T-helper 2 cell treated with Interferon-gamma antibody and Interleukin-4, amounts not matched to agents 5 μg/mL and 100 μg/mL, for 36 hours (primary cell): ENCODE measurements at regions not wholly inside any gene's neighbourhood (a gene's known extent, or its start where the extent isn't known, plus 50 kb on each side); places are given as distances from the start of the nearest gene placed in this dataset.
"Not testable (repeated sequence)": the region's sequence is repeated elsewhere in the genome, so short reads cannot be mapped to it uniquely, and the experiment has no call there.

Experiments used
- DNase-seq: peaks from one replicate; pipeline ENCODE4 v3.0.0; 2021; ENCODE audit warnings: low spot score
- H3K27ac Mint-ChIP-seq: one replicate; pipeline ENCODE4 v1.8.0; 2021; ENCODE audit warnings: mild to moderate bottlenecking, mixed read lengths
- H3K27me3 Mint-ChIP-seq: one replicate; pipeline ENCODE4 v1.8.0; 2021; ENCODE audit warnings: low read depth, mixed read lengths
- H3K36me3 Mint-ChIP-seq: one replicate; pipeline ENCODE4 v1.8.0; 2021; ENCODE audit warnings: low read depth, mixed read lengths
- H3K4me1 Mint-ChIP-seq: one replicate; pipeline ENCODE4 v1.8.0; 2021; ENCODE audit warnings: low read depth, mixed read lengths
- H3K4me3 Mint-ChIP-seq: one replicate; pipeline ENCODE4 v1.8.0; 2022; ENCODE audit warnings: mild to moderate bottlenecking, moderate library complexity, mixed read lengths
- H3K9me3 Mint-ChIP-seq: one replicate; pipeline ENCODE4 v1.8.0; 2021; ENCODE audit warnings: mixed read lengths

DNA sequence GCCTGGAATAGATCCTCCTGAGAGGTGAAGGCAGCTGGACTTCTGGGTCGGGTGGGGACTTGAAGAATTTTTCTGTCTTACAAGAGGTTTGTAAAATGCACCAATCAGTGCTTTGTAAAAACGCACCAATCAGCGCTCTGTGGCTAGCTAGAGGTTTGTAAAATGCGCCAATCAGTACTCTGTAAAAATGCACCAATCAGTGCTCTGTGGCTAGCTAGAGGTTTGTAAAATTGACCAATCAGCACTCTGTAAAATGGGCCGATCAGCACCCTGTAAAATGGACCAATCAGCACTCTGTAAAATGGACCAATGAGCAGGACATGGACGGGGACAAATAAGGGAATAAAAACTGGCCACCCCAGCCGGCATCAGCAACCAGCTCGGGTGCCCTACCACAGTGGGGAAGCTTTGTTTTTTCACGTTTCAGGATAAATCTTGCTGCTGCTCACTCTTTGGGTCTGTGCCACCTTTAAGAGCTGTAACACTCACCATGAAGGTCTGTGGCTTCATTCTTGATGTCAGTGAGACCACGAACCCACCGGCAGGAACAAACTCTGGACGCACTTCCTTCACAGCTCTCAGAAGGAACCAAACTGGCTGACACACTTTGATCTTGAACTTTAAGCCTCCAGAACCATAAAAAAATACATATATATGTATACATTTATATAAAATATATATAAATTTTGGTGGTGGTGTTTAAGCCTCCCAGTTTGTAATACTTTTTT lies 197.8 kb upstream of the SLCO3A1 start:
- not testable (repeated sequence) for DNase-seq, H3K27ac Mint-ChIP-seq, H3K36me3 Mint-ChIP-seq, H3K4me1 Mint-ChIP-seq, H3K4me3 Mint-ChIP-seq, H3K9me3 Mint-ChIP-seq
- H3K27me3 Mint-ChIP-seq = peaks cover 43% of the 10 kb centered on the region

DNA sequence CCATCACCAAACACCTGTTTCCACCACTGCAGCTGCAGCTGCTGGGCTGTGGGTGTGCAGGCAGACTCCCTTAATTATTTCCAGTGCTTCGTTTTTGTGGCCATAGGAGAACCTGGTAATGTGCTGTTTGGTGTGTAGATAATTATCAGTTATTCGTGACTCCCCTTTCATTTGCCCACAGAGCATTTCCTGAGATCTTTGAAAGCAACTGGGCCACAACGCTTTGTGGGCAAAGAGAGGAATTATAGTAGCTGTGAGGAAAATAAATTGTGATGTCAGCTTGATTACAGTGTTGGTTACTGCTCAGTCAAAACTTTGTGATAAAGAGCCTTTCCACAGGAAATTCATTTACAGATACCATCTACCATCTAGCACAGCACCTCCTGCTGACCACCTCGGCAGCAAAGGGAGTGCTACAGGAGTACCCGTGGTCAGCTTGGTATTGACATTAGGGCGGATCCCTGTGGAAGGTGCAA lies 193.3 kb upstream of the SLCO3A1 start:
- H3K27ac Mint-ChIP-seq = no peak overlapping the region
- DNase-seq = no peak
- peaks cover 39% of the 10 kb centered on the region for H3K27me3 Mint-ChIP-seq
- H3K4me3 Mint-ChIP-seq = no peak overlapping the region
- peaks cover 2% of the 10 kb centered on the region for H3K9me3 Mint-ChIP-seq
- no peaks in the 10 kb centered on the region for H3K36me3 Mint-ChIP-seq
- peaks cover 9% of the 10 kb centered on the region for H3K4me1 Mint-ChIP-seq

DNA sequence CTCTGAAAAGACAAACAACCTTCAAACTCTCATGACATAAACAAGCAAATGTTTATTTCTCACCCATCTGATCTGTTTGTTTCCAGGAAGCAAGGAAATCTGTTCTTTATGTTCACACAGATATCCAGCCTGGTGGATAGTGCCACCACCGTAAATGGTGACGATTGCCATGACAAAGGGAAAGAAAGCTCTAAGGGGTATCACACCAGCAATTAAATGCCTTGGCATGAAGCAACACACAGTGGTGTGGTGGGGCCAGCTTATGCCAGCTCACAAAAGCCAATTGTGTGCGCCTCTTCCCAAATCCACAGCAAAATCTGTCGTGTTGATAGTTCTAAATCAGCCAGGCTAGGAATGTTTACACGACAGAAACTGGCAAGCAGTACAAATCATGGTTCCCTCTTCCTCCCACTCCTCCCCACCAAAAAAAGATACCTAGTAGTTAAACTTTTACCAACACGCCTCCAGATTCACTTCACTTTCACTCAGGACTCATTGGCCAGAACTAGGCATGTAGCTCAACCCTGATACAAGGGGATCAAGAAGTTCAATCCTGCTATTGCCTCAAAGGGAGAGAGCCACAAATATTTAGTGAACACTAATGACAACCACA lies 189.2 kb upstream of the SLCO3A1 start:
- H3K4me1 Mint-ChIP-seq = peaks cover 9% of the 10 kb centered on the region
- no peak overlapping the region for H3K4me3 Mint-ChIP-seq
- no peak overlapping the region for H3K27ac Mint-ChIP-seq
- H3K9me3 Mint-ChIP-seq = no peaks in the 10 kb centered on the region
- H3K36me3 Mint-ChIP-seq = no peaks in the 10 kb centered on the region
- H3K27me3 Mint-ChIP-seq = peaks cover 4% of the 10 kb centered on the region
- DNase-seq = no peak

DNA sequence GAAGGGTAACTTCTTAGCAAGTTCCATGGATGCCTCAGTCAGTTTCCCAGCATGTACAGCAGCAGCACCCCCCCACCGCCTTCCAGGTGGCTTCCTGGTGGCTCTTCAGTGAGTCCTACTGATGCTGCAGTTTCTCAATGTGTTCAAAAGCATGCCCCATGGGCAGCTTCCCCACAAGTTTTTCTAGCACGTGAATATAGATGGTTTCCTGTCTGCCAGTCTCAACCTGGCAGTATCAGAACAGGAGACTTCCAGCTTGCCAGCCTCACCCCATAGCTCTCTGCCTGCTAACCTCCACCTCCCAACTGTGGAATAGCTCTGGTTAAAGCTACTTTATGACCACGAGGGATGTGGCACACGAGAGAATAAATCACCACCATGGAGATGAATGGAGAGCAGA lies 188.3 kb upstream of the SLCO3A1 start:
- Mint-ChIP-seq H3K27me3 (peaks cover 3% of the 10 kb centered on the region), H3K36me3 (no peaks in the 10 kb centered on the region)

DNA sequence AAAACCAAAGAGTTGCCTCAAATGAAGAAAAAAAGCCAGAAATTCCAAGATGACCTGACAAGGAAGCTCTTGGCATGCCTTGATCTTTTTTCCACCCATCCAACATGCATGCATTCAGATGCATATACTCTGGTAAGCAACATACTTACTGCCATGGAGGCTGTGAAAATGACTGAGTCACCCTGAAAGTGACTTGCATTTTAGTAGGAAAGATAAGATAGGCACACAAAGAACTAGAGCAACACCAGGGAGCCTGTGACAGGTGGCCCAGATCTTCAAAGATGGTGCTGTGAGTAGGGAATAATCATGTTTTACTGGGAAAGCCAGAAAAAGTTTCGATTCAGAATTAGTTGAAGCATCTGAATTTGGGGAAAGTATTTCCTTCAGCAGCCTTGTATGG lies 185.1 kb upstream of the SLCO3A1 start:
- H3K9me3 Mint-ChIP-seq = no peaks in the 10 kb centered on the region
- DNase-seq = no peak

More for the DNA sequence above, 188.3 kb upstream of the SLCO3A1 start:
- peaks cover 3% of the 10 kb centered on the region for H3K4me1 Mint-ChIP-seq
- no peaks in the 10 kb centered on the region for H3K9me3 Mint-ChIP-seq
- no peak overlapping the region for H3K4me3 Mint-ChIP-seq
- no peak overlapping the region for H3K27ac Mint-ChIP-seq
- DNase-seq = no peak

DNA sequence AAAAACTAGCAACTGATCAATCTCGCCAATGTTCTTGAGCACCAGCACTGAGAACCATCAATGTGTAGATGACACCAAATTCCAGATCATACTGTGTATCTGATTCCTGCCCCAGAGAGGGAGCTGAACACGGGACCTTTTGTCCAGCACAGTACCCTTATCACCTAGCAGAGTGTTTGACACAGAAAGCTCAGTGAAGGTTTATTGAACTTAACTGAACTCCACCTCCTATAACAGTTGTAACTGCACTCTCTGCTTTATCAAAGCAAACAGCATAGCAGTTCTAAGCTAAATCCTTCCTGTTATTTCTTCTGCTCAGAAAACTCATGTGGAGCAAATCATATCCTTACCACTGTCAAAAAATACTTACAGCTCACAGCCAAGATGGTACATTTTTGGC lies 183.4 kb upstream of the SLCO3A1 start:
- Mint-ChIP-seq H3K27me3 (peaks cover 13% of the 10 kb centered on the region), H3K36me3 (no peaks in the 10 kb centered on the region), H3K4me1 (no peaks in the 10 kb centered on the region), H3K27ac (no peak overlapping the region), H3K4me3 (no peak overlapping the region), H3K9me3 (peaks cover 13% of the 10 kb centered on the region)
- no peak for DNase-seq

More for the DNA sequence above, 185.1 kb upstream of the SLCO3A1 start:
- H3K4me1 Mint-ChIP-seq = no peaks in the 10 kb centered on the region
- no peak overlapping the region for H3K4me3 Mint-ChIP-seq
- no peak overlapping the region for H3K27ac Mint-ChIP-seq
- H3K36me3 Mint-ChIP-seq = no peaks in the 10 kb centered on the region
- H3K27me3 Mint-ChIP-seq = peaks cover 7% of the 10 kb centered on the region

DNA sequence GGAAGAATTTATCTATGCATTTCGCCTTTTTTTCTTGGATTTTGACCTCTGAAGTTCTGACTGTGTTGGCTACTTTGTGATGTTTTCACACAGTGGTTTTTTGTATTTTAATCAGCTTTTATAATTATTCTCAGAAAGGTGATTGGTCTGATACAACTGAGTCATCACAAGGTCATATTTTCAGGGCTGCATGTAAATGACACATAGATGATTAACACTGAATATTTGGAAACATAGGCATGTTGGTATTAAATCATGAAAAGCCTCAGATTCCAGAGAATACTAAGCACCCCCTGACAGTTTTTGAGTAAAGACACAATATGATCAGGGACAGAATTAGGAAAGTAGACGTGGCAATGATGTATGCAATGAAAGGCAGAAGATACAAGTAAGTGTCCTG lies 175.5 kb upstream of the SLCO3A1 start:
- no peaks in the 10 kb centered on the region for H3K36me3 Mint-ChIP-seq
- peaks cover 26% of the 10 kb centered on the region for H3K27me3 Mint-ChIP-seq
- no peak for DNase-seq
- H3K9me3 Mint-ChIP-seq = peaks cover 13% of the 10 kb centered on the region
- H3K4me3 Mint-ChIP-seq = no peak overlapping the region
- H3K27ac Mint-ChIP-seq = no peak overlapping the region
- H3K4me1 Mint-ChIP-seq = no peaks in the 10 kb centered on the region

DNA sequence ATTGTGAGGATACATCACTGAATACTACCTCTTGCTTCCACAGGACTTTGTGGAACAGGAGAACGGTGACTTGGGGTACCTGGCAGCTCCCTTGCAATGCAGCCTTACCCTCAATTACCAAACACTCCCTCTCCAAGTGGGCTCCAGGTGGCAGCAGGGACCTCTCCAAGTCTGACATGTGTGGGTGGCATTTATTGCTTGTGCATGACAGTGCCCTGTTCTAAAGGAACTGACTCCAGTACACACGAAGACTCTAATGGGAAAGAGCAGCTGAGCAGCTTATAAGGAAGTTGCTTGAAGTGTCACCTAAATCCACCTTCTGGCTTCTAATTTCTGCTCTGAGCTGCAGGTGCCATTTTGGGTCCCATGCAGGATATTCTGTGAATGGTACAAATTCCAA lies 174.1 kb upstream of the SLCO3A1 start:
- DNase-seq = no peak
- H3K4me1 Mint-ChIP-seq = no peaks in the 10 kb centered on the region
- H3K4me3 Mint-ChIP-seq = no peak overlapping the region
- H3K9me3 Mint-ChIP-seq = peaks cover 6% of the 10 kb centered on the region
- H3K27ac Mint-ChIP-seq = no peak overlapping the region
- peaks cover 30% of the 10 kb centered on the region for H3K27me3 Mint-ChIP-seq
- H3K36me3 Mint-ChIP-seq = no peaks in the 10 kb centered on the region

DNA sequence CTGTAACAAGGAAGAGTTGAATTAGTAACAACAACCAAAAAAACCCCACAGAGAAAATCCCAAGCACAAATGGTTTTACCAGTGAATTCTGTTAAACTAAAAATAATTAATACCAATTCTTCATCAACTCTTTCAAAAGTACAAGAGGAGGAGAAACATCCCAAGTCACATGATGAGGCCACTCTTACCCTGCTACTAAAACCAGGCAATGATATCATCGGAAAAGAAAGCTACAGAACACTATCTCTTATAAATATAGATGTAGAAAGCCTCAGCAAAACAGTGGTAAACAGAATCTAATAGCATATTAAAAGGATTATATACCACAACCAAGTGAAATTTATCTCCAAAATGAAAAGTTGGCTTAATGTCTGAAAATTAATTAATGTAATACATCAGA lies 168.1 kb upstream of the SLCO3A1 start:
- no peaks in the 10 kb centered on the region for H3K9me3 Mint-ChIP-seq
- H3K27ac Mint-ChIP-seq = no peak overlapping the region
- peaks cover 26% of the 10 kb centered on the region for H3K27me3 Mint-ChIP-seq
- no peak overlapping the region for H3K4me3 Mint-ChIP-seq
- no peaks in the 10 kb centered on the region for H3K36me3 Mint-ChIP-seq
- H3K4me1 Mint-ChIP-seq = no peaks in the 10 kb centered on the region
- DNase-seq = no peak

DNA sequence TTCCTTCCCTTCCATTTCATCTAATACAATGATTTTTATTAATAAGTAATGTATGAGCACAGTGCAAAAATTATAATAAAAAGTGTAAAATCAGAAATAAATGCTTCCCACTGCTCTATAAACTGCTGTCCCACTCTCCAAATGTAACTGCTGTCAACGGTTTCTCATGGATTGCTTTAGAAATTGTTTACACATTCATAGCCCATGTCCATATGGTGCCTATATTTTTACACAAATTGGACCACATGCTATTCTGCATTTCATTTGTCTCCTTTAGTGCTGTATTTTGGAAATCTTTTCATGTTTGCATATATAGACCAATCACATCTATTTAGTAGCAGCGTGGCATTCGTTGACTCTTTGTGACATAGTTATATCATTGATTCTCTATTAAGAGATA lies 164.7 kb upstream of the SLCO3A1 start:
- no peak overlapping the region for H3K4me3 Mint-ChIP-seq
- H3K27ac Mint-ChIP-seq = no peak overlapping the region
- H3K9me3 Mint-ChIP-seq = no peaks in the 10 kb centered on the region
- H3K27me3 Mint-ChIP-seq = peaks cover 14% of the 10 kb centered on the region
- DNase-seq = no peak
- H3K4me1 Mint-ChIP-seq = no peaks in the 10 kb centered on the region
- H3K36me3 Mint-ChIP-seq = no peaks in the 10 kb centered on the region

DNA sequence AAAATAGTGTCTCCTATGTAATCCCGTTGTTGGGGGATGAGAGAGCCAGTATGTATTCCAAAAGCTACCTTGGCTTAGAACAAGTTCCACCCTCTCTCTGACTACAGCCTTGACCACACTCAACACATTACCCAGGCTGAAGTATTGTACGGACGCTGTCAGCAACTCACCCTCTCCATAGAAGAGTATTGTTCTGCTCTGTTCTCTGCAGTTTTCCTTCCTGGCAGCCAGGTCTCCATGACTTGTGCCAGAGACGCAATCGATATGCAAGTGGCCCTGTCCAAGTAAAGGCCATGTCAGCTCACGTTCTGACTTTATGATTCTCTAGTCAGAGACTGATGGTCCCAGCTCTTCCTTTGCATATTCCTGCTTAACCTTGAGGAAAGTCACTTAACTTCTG lies 164.1 kb upstream of the SLCO3A1 start:
- no peaks in the 10 kb centered on the region for H3K9me3 Mint-ChIP-seq
- no peaks in the 10 kb centered on the region for H3K36me3 Mint-ChIP-seq
- H3K27me3 Mint-ChIP-seq = peaks cover 10% of the 10 kb centered on the region
- no peak overlapping the region for H3K27ac Mint-ChIP-seq
- no peak for DNase-seq
- no peak overlapping the region for H3K4me3 Mint-ChIP-seq
- H3K4me1 Mint-ChIP-seq = no peaks in the 10 kb centered on the region

DNA sequence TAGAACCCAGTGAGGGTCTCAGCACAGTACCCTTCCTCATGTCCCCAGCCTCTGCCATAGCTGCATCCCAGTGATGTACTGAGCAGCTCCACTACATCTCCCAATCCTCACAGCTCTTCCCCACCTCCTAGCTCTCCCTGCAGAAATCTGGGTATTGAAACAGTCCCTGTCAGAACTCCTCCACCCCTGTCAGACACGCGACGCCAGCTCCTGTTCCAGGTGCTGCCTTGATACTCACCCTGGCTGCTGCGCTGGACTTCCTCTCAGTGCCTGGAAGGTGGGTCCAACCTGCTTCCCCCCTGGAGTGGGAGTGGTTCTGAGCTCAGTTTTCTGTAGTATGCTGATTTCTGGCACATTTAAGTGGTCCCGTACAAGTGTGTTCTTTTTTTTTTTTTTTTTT lies 160.9 kb upstream of the SLCO3A1 start:
- H3K36me3 Mint-ChIP-seq = no peaks in the 10 kb centered on the region
- DNase-seq = no peak
- no peaks in the 10 kb centered on the region for H3K4me1 Mint-ChIP-seq
- peaks cover 3% of the 10 kb centered on the region for H3K27me3 Mint-ChIP-seq
- no peaks in the 10 kb centered on the region for H3K9me3 Mint-ChIP-seq
- H3K27ac Mint-ChIP-seq = no peak overlapping the region
- H3K4me3 Mint-ChIP-seq = no peak overlapping the region

DNA sequence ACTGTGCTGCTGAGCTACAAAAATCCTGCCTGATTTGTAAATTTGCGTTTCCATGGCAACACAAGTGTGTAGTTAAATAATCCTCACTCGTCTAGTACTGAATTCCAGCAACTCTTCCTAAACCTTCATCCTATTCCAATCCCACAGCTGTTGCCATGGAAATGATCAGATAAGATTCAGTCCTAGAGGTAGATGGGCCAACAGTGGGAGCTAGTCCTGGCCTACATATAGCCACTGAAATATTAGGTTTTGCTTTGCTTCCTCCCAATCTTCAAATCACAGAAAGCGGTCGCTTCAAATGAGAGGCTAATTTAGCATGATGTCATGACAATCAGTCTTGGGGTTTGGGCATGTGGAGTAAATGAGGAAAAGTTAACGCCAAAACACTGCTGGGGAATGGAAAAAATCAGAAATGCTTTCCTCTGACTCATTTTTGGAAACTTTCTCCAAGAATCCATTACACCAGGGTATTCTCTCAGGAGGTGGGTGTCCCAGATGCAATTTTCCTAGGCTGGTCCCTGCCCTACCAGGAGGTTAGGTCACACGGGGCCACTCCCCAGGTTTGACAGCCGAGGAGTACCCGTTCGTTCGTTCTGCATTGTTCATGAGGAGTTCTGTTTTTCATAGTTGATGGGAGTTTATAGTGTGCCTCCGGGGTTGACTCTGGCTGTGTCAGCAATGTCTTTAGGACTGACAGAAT lies 159.2 kb upstream of the SLCO3A1 start:
- Mint-ChIP-seq H3K4me1 (no peaks in the 10 kb centered on the region), H3K4me3 (no peak overlapping the region), H3K9me3 (no peaks in the 10 kb centered on the region), H3K27me3 (peaks cover 3% of the 10 kb centered on the region), H3K27ac (no peak overlapping the region), H3K36me3 (no peaks in the 10 kb centered on the region)
- DNase-seq = no peak

DNA sequence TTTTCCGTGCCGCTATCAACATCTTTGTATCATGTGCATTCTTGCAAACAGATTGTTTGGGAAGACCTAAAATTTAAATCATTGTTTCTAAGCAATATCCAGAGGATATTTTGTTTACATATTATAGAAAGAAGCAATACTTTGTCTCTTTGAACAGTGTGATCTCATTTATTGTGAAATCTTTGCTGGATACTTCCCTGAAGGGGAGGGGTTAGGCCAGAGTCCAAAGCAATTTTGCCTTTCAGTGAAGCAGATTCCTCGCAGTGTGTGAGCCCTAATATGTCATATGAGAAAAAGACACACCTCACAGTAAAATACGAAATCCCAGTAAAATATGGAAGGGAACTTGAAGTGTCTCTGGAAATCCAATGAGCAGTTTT lies 158.7 kb upstream of the SLCO3A1 start:
- no peak overlapping the region for H3K27ac Mint-ChIP-seq
- no peak for DNase-seq
- H3K4me3 Mint-ChIP-seq = no peak overlapping the region
- H3K4me1 Mint-ChIP-seq = no peaks in the 10 kb centered on the region
- H3K9me3 Mint-ChIP-seq = no peaks in the 10 kb centered on the region
- peaks cover 3% of the 10 kb centered on the region for H3K27me3 Mint-ChIP-seq
- no peaks in the 10 kb centered on the region for H3K36me3 Mint-ChIP-seq
